SK-N-MC (cell line): ENCODE measurements at regions not wholly inside any gene's neighbourhood (a gene's known extent, or its start where the extent isn't known, plus 50 kb on each side); places are given as distances from the start of the nearest gene placed in this dataset.

Experiments used
- EZH2 ChIP-seq: fragments of 200-600 bp; sonication (generic); IDR thresholded peaks from one replicate; pipeline ENCODE4 v1.6.1; 2017; ENCODE audit warnings: antibody characterized with exemption
- POLR2AphosphoS5 ChIP-seq: IDR thresholded peaks from 2 replicates; pipeline ENCODE4 v1.6.1; 2012; ENCODE audit warnings: mild to moderate bottlenecking, low read depth, low read length, borderline replicate concordance

DNA sequence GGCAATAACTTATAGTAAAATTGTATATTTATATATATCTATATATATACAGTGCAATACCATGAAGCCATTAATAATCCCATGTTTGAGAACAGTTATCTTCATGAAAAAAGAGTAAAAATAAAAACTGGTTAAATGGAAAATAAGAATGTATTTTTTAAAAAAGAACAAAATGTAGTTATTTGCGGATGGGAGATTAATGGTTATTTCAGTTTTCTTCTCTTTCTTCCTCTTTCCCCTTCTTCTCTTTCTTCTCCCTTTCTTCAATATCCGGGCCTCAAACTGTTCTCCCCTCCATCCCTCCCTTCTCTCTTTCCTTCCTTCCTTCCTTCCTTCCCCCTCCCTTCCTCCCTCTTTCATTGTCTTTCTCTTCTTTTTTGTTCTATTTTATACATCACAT is 1301.7 kb upstream of the IGFBP7 start:
- TF ChIP-seq POLR2AphosphoS5 (no peak), EZH2 (no peak)
